ENCODE measurements at regions not wholly inside any gene's neighbourhood (a gene's known extent, or its start where the extent isn't known, plus 50 kb on each side); places are given as distances from the start of the nearest gene placed in this dataset.

GRCh38 chr6:170092826-170093225 is 198.1 kb downstream of the DLL1 start:
- TF ChIP-seq SUZ12 (IDR thresholded peaks at IDR 0.05; ENCODE audit: extremely low read depth, insufficient read depth, insufficient read length) (no peak), YY1 (IDR thresholded peaks at IDR 0.05; ENCODE audit: insufficient read depth, insufficient read length) (no peak)

Data from NT2/D1 (cell line).